Muscle of arm (tissue), 1 donor: ENCODE measurements at regions not wholly inside any gene's neighbourhood (a gene's known extent, or its start where the extent isn't known, plus 50 kb on each side); places are given as distances from the start of the nearest gene placed in this dataset.
A peak's percentile ranks its signal among the peaks of the same experiment; 100 is the strongest.
"Not testable (repeated sequence)": the region's sequence is repeated elsewhere in the genome, so short reads cannot be mapped to it uniquely, and the experiment has no call there.

Experiments used
- DNase-seq: peaks from one replicate; pipeline ENCODE4 v3.0.0-alpha.2; 2013

GRCh38 chr13:90882551-90882950 is 464.9 kb upstream of the MIR17HG start:
- no peak for DNase-seq

- DNase-seq: no peak
These were observed 463.9 kb upstream of the MIR17HG start for GRCh38 chr13:90883592-90883991.

GRCh38 chr13:90884066-90884465 is 463.4 kb upstream of the MIR17HG start:
- DNase-seq: no peak

GRCh38 chr13:90889906-90890834 is 457.3 kb upstream of the MIR17HG start:
- peak; percentile 34 for DNase-seq

DNA sequence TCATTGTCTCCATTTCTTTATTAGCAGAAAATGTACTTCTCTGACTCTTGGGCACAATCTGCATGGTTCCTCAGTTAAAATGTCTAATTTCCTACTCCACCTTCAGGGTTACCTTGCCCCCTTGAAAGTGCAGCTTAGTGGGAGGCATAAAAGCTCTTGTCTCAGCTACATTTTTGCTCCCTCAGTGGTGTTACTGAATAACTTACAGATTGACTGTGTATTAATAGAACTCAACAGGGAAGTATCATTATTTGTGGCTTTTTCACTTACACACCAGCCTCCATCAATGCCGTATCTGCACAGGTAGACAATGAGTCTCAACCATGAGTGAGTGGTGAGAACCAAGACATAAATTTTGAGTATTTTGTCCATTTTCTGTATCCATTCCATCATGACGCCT is 456.2 kb upstream of the MIR17HG start:
- no peak for DNase-seq

GRCh38 chr13:90893199-90893598 is 454.3 kb upstream of the MIR17HG start:
- DNase-seq: not testable (repeated sequence)

DNA sequence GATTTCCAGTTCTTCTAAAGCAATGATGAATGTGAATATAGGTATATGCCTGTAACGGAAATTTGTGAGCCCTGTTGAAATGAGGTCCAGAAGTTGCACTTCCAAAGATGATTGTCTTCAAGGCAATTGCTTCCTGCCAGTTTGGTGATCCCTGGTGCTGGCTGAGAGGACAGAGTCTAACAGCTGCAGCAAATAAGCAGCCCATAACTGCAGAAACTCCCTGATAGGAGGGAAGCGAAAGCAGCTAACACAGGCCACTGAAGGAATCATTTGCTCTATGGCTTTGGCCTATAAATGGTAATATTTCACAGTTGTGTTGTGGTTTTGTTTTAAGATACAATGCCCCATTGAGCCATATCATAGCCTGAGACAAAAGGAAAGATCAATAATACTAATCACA is 451.5 kb upstream of the MIR17HG start:
- no peak for DNase-seq

DNA sequence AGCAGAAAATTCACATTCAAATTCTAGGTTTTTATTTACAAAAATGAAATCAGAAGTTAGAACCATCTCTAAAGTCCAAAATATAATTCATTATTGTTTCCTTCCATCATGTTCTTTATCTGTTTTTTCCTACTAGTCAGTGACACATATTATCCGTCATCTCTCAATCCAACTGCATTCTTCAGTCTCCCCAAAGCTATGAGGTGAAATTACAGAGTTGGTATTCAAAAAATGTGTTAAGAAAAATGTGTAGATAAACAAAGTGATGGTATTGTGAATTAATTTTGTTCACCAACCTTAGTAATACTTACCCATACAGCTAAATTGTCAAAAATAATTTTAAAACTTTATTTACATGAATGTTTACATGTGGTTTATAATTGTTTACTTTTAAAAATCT is 448.7 kb upstream of the MIR17HG start:
- DNase-seq: no peak

DNA sequence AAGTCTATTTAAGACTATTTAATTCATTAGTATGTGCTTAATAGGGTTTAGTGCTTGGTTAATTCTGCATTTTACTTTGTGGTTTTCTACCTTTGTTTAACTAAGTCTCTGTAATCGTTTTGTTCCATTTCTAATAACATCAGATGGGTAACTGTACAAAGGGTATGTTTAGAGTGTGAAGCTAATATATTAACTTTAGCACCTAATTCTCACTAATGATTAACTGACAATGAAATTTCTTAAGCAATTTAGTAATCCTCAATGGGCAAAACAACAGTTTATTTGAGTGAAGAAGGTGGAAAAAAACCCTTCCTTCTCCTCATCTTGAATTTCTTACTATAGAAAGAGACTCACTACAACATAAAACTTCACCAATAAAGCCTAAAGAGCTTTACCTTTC is 448.1 kb upstream of the MIR17HG start:
- DNase-seq: no peak

- DNase-seq: no peak
These were observed 445.2 kb upstream of the MIR17HG start for GRCh38 chr13:90902255-90902654.

GRCh38 chr13:90906554-90906953 is 440.9 kb upstream of the MIR17HG start:
- no peak for DNase-seq

- DNase-seq: no peak
These were observed 438.7 kb upstream of the MIR17HG start for GRCh38 chr13:90908792-90909191.

- DNase-seq: no peak
These were observed 437.4 kb upstream of the MIR17HG start for GRCh38 chr13:90910018-90910639.

- DNase-seq: no peak
These were observed 435.2 kb upstream of the MIR17HG start for GRCh38 chr13:90912247-90912646.

DNA sequence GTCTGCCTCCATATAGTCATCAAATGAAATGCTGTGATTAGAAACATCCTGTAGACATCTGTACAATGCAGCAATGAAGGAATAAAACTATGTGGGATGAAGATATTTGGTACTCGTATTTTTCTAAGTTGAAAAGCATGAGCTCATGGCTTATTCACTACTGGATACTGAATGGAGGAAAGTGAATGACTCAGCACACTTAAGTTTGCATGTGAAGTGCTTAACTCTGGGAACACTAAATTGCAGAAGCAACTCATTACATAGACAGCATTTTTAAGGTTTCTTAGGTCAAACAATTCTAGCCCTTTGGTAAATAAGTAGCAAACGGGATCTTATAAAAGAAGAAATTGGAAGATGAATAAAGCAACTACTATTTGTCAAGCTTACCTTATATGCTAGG is 429.0 kb upstream of the MIR17HG start:
- no peak for DNase-seq

GRCh38 chr13:90919153-90919552 is 428.3 kb upstream of the MIR17HG start:
- DNase-seq: no peak

DNA sequence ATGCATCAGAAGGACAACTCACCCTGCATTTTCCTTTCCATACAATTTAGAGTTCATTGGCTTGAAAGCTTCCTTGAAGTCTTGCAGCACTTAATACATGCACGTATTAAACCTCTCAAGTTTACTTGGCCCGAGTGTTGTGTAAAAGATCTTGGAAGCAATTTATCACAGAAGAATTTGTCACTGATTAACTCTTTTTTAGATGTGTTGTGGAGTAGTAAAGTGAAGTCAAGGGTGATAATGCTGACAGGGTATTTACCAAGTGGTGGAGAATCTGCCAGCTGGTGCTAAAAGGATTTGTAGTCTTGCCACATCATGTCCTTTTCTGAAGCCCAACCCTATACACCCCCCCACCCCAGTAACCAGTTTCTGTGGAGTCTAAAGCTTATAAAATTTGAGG is 421.0 kb upstream of the MIR17HG start:
- DNase-seq: no peak

GRCh38 chr13:90928109-90928508 is 419.4 kb upstream of the MIR17HG start:
- no peak for DNase-seq

DNA sequence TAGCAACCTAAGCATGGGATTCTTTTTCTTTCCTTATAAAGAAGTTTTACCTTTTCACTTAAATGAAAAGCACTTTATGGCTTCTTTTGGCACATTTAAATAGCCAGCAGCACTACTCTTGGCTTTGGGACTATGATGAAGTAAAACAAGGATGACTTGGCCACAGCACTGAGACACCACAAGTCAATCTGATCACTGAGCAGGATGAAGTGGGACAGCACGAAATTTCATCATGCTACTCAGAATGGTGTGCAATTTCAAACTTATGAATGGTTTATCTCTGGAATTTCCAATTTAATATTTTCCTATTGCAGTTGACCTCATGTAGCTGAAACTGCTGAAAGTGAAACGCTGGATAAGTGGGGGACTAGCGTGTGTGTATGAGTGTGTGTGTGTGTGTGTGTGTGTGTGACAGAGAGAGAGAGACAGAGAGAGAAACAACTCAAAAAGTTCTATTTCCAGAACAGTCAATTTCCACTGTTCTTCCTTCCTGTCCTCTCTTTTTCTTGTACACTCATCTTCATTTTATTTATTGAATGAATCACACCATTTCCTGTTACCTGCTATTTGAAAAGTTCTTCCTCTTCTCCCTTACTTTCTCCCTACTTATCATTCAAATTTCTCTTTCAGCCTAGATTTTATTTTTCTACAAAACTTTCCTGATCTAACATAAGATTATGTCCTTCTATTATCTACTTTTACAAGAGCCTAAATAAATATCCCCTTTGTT is 414.2 kb upstream of the MIR17HG start:
- DNase-seq: no peak

GRCh38 chr13:90934741-90935140 is 412.7 kb upstream of the MIR17HG start:
- DNase-seq: no peak

GRCh38 chr13:90938848-90939247 is 408.6 kb upstream of the MIR17HG start:
- no peak for DNase-seq

- DNase-seq: no peak
These were observed 403.5 kb upstream of the MIR17HG start for GRCh38 chr13:90943946-90944345.

GRCh38 chr13:90945146-90945545 is 402.3 kb upstream of the MIR17HG start:
- DNase-seq: not testable (repeated sequence)
